Panc1 (cell line): ENCODE measurements at regions not wholly inside any gene's neighbourhood (a gene's known extent, or its start where the extent isn't known, plus 50 kb on each side); places are given as distances from the start of the nearest gene placed in this dataset.

Source experiments
- CTCF ChIP-seq: fragments of 450-650 bp; IDR thresholded peaks from 2 replicates; pipeline ENCODE4 v1.5.1; 2017; ENCODE audit warnings: mild to moderate bottlenecking
- POLR2AphosphoS5 ChIP-seq: IDR thresholded peaks from 2 replicates; pipeline ENCODE4 v1.6.1; 2012; ENCODE audit warnings: mild to moderate bottlenecking, low read depth, low read length, moderate library complexity
- REST ChIP-seq, 2 experiments: IDR thresholded peaks; 2 replicates each; pipeline ENCODE4 v1.6.1; 2011 to 2012; ENCODE audit warnings: low read depth in 2 of 2, control low read depth in 1 of 2, low read length in 1 of 2, mild to moderate bottlenecking in 1 of 2, moderate library complexity in 1 of 2; ENCODE audit not compliant: insufficient read depth in 1 of 2

- no peak for TF ChIP-seq CTCF
- no peak for TF ChIP-seq POLR2AphosphoS5
- TF ChIP-seq REST (IDR thresholded peaks at IDR 0.05; ENCODE audit: insufficient read depth in 1 of 2, low read depth in 2 of 2, low read length in 1 of 2): no peak
These were observed 361.5 kb downstream of the RFC3 start for GRCh38 chr13:34179481-34179880.
